NCI-H2029 treated with DMSO at 0.1 percent for 48 hours (cell line): ENCODE measurements at regions not wholly inside any gene's neighbourhood (a gene's known extent, or its start where the extent isn't known, plus 50 kb on each side); places are given as distances from the start of the nearest gene placed in this dataset.

Experiments used
- DNase-seq: peaks from one replicate; lab custom pipeline; 2025; lab: John Stamatoyannopoulos, UW

DNA sequence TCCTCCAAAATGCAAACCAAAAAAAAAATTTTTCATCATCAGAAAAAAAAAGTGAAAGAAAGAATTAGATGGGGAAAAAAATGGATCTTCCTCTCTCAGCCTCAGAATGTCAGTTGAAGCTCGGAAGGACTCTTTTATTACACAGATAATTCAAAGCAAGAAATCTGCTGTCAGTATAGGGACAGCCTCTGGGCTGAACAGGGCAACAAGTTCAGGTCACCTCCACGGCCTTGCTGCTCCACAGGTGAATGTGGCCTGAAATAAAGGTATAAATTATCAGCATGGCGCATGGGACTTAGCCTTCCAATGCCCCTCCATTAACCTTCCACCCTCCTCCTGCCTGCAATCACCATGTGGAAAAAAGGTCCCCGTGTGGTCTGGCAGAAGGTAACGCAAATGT is 316.8 kb upstream of the POU3F3 start:
- no peak for DNase-seq

- no peak for DNase-seq
These were observed 315.8 kb upstream of the POU3F3 start for GRCh38 chr2:104538077-104538476.

DNA sequence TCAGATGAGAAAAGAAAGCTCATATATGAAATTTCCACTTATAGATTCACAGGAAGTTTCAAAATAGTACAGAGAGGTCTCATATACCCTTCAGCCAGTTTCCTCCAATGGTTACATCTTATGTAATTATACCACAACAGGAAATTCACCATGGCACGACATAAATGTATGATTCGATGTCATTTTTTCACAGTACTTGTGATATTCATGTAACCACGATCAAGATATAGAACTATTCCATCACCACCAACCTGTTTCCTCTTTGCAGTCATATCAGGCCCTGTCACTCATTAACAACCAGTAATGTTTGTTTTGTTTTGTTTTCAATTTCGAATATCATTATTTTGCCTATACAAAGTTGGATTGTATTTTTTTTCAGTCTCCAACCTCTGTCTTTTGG is 314.3 kb upstream of the POU3F3 start:
- no peak for DNase-seq

DNA sequence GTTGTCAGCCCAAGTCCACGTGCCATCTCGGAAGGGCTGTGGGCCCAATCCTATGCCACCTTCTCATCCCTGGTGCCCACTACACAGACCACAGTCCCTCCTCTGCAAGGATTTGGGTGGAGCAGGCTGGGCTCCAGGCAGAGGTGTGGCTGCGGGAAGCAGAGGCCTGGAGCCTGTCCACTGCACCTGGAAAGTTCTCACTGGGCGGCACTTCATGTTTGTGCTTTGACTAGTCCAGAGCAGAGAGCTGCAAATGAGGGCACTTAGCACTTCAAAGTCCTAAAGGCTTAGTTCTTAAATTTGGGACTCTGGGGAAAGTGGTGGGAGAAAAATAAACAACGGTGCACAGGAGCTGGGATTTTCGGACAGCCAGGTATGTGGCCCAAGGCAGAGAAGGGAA is 308.9 kb upstream of the POU3F3 start:
- no peak for DNase-seq

- DNase-seq: no peak
These were observed 307.4 kb upstream of the POU3F3 start for GRCh38 chr2:104546537-104546936.

GRCh38 chr2:104547221-104547620 is 306.7 kb upstream of the POU3F3 start:
- no peak for DNase-seq

DNA sequence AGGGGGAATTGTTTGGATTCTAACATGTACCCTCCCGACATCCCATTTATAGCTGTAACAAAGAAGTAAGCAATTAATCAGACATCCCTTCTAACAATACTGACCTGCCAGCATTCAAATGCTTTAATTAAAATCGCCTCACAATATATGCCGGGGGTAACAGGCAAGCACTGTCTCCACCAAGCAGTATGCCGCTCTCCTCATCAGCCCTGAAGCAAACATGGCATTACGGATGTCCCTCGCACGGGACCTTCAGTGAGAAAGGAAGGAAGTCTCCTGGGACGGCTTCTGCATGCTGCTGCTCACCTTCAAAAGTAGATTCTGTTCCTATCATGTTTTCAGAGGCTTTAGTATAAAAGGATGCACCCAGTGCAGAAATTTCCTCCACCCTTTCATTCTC is 292.7 kb upstream of the POU3F3 start:
- no peak for DNase-seq

DNA sequence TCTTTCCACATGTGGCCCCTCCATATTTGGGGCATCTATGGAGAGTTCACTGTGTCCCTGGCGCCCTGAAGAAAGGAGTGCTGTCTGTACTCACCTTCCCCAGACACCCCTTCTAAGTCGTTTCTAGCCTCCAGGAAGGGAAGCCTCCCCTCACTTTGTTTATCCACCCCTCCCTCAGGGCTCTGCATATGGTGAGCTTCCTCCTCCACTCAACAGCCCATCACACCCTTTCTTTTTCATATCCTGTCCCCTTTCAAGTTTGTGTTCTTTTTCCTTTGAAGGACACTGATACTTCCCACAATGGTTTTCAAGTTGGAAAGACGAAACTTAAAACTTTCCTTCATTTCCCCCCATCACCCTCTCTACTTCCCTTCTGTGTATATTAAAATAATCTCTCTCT is 291.4 kb upstream of the POU3F3 start:
- no peak for DNase-seq

GRCh38 chr2:104563398-104563996 is 290.4 kb upstream of the POU3F3 start:
- no peak for DNase-seq

GRCh38 chr2:104568247-104568646 is 285.7 kb upstream of the POU3F3 start:
- DNase-seq: no peak

DNA sequence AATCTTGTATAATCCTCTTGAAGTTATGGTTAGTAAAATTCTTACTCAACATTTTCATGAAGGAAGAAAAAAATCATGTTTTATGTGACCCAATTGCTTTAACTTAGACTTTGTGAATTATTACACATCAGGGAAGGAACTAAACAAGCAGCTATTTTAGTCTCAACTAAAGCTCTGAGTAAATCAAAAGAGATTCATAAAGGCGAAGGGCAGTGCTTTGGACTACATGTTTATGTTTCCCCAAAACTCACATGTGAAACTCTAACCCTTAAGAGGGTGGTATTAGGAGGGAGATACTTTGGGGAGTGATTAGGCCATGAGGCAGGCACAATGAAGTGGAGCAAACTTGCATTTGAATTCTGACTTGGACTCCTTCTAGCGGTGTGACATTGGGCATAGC is 283.7 kb upstream of the POU3F3 start:
- DNase-seq: no peak

DNA sequence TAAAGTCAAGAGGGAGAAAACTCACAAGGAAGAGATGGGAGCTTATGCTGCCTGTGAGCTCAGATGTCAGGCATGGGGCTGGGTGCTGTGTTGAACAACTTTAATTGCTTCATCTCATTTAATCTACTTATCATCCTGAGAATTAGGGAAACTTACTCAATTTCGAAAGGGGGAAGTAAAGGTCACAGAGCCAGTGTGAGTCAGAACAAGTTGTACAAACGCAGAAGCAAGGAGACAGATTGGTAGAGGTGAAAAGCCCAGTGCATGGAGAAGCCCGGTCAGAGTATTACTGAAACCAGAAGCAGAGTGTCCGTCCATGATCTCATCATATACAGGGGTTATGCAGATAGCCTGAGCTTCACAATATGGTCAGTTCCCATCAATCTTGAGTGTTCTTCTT is 281.1 kb upstream of the POU3F3 start:
- no peak for DNase-seq

DNA sequence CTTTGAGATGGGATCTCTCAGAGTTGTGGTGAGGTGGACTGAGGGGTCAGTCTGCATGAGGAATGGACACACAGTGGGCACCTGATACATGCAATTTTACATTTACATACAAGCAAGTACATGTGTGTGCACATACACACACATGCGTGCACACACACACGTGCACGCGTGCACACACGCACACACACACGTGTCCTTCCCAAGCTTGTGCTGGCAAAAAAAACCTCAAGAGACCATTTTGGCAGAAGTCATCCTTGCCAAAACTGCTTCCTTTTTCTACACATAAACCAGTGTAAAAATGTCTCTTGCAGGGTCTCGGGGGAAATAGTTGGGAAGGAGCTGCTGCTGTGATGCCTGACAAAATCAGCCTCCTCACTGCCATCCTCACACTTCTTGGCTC is 279.5 kb upstream of the POU3F3 start:
- no peak for DNase-seq

DNA sequence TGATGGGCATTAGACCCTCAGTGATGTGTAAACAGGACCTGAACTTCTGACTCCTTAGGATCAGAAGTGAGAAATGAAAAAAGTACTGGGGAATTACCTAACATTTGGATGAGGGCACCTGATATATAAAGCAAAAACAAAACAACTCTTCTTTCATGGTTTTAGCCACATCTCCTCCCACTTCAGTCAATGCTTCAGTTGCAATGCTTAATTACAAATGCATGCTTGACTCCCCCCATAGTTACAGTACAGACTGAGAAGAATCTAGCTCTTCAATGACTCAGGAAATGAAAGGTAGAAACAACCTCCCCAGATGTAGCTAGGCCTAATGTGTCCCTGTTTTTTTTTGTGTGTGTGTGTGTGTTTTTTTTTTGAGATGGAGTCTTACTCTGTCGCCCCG is 276.8 kb upstream of the POU3F3 start:
- DNase-seq: no peak

- no peak for DNase-seq
These were observed 271.4 kb upstream of the POU3F3 start for GRCh38 chr2:104582471-104582870.

GRCh38 chr2:104583811-104584210 is 270.1 kb upstream of the POU3F3 start:
- DNase-seq: no peak

DNA sequence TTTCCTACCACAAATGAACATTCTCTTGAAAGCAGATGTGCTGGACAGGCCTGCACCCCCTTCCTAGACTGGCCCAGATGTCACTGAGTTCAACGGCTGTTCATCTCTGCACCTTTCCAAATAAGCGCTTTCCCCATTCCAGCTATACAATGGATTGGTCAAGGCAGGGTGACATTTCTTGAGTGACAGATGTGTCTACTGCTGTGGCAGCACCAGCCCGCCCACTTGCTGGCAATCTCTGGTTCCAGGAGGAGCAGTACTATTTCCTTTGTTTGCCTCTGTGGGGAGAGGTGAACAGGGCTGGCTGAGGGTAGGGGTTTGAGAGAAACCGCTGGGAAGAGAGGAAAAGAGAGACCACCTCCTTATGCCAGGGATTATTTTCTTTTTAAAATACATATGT is 269.5 kb upstream of the POU3F3 start:
- DNase-seq: no peak

DNA sequence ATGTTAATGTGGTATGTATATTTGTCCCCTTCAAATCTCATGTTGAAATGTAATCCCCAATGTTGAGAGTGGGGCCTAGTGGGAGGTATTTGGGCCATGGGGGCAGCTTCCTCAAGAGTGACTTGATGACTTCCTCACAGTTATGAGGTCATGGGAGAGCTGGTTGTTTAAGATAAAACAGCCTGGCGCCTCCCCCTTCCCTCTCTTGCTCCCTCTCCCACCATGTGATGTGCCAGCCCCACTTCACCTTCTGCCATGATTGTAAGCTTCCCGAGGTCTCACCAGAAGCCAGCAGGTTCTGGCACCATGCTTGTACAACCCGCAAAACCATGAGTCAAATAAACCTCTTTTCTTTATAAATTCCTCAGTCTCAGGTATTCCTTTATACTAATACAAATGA is 258.3 kb upstream of the POU3F3 start:
- no peak for DNase-seq

GRCh38 chr2:104597942-104598341 is 256.0 kb upstream of the POU3F3 start:
- no peak for DNase-seq

DNA sequence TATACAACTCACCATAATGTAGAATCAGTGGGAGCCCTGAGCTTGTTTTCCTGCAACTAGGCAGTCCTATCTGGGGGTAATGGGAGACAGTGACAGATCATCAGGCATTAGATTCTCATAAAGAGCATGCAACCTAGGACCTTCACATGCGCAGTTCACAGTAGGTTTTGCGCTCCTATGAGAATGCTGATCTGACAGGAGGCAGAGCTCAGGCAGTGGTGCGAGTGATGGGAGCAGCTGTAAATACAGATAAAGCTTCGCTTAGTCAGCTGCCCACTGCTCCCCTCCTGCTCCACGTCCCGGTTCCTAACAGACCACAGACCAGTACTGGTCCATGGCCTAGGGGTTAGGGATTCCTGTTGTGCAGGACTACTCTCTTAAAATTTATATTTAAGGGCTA is 255.3 kb upstream of the POU3F3 start:
- DNase-seq: no peak

GRCh38 chr2:104599787-104600510 is 254.0 kb upstream of the POU3F3 start:
- no peak for DNase-seq

DNA sequence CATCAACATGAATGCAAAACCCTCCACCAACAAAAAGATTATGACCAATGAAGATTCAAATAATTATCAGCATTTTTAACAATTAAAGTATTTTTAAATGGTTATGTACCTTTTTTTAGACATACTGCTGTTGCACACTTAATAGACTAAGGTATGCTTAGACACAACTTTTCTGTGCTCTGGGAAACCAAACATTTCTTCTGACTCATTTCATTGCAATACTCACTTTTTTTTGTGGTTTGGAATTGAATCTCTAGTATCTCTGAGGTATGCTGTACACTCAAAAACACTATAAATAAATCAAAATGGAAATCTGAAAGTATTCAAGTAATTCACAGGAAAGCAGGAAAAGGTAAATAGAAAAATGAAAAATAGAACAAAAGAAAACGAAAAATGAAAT is 247.9 kb upstream of the POU3F3 start:
- DNase-seq: no peak

DNA sequence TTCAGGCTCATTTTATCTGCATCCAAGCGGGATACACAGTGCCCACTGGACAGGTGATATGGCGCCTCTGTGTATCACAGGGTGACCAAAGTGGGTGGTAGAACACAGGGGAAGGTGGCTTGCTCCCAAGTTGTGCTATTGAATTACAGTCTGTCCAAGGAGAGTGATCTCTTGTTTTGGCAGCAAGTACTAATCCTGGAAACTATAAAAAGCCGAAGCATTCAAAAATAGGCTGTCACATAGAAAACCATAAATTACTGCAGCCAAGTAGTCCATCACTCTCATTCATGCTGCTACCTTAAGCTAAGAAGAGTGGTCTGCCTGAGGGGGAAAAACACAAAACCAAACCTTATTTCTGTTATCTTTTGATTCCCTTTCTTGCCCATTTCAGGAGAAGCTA is 237.1 kb upstream of the POU3F3 start:
- DNase-seq: no peak

GRCh38 chr2:104620801-104621200 is 233.1 kb upstream of the POU3F3 start:
- no peak for DNase-seq
